HEK293 (cell line): ENCODE measurements at regions not wholly inside any gene's neighbourhood (a gene's known extent, or its start where the extent isn't known, plus 50 kb on each side); places are given as distances from the start of the nearest gene placed in this dataset.

Experiments
- CTCF ChIP-seq: fragments of 450-650 bp; formaldehyde crosslinking; IDR thresholded peaks from 2 replicates; pipeline ENCODE4 v1.5.1; 2016; ENCODE audit warnings: missing biosample characterization, missing genetic modification characterization
- HOXA7 ChIP-seq: sonication (generic); formaldehyde crosslinking; IDR thresholded peaks from 2 replicates; pipeline ENCODE4 v1.8.1; 2022; ENCODE audit warnings: missing genetic modification reagents, borderline replicate concordance
- KLF16 ChIP-seq: fragments of 450-650 bp; formaldehyde crosslinking; IDR thresholded peaks from 2 replicates; pipeline ENCODE4 v1.5.1; 2017; ENCODE audit warnings: missing biosample characterization, missing genetic modification characterization
- YY1 ChIP-seq: fragments of 450-650 bp; formaldehyde crosslinking; IDR thresholded peaks from 2 replicates; pipeline ENCODE4 v1.5.1; 2018; ENCODE audit warnings: missing biosample characterization, missing genetic modification characterization
- ZBTB21 ChIP-seq: fragments of 450-650 bp; formaldehyde crosslinking; IDR thresholded peaks from 2 replicates; pipeline ENCODE4 v1.5.1; 2017; ENCODE audit warnings: missing biosample characterization, missing genetic modification characterization
- ZBTB8A ChIP-seq: fragments of 450-650 bp; formaldehyde crosslinking; IDR thresholded peaks from 2 replicates; pipeline ENCODE4 v1.5.1; 2016; ENCODE audit warnings: missing biosample characterization, missing genetic modification characterization
- ZFP41 ChIP-seq: fragments of 450-650 bp; formaldehyde crosslinking; IDR thresholded peaks from 2 replicates; pipeline ENCODE4 v1.5.1; 2016; ENCODE audit warnings: missing biosample characterization, missing genetic modification characterization, borderline replicate concordance
- ZNF624 ChIP-seq: fragments of 450-650 bp; formaldehyde crosslinking; IDR thresholded peaks from 2 replicates; pipeline ENCODE4 v1.5.1; 2017; ENCODE audit warnings: missing biosample characterization, missing genetic modification characterization
- TF ChIP-seq, protein P1 (sequence below): sonication (generic); formaldehyde crosslinking; IDR thresholded peaks from 2 replicates; pipeline ENCODE4 v1.8.1; 2022; ENCODE audit warnings: mild to moderate bottlenecking, moderate library complexity, missing genetic modification reagents

DNA sequence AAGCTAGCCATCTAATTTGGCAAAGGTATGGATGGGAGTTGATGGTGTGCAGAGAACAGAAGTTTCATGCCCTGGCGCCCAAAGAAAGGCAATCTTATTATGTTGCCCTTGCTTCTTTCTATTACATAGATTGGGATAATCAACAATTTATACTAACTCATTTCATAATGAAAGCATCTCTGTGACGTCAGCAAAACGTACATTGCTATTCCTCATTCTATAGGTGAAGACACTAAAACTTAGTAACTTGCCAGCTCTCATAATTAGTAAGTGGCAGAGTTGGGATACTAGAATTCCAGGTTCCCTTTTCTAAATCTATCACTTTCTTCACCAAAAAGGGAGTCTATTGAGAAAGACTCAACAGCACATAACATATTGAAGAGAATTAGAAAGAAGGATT is 374.8 kb downstream of the NR2F1-AS1 start:
- TF ChIP-seq HOXA7 (no peak), ZFP41 (no peak), YY1 (tag by site-specific recombination) (no peak), CTCF (no peak), ZBTB8A (no peak), ZBTB21 (tag by site-specific recombination) (no peak), ZNF624 (no peak), KLF16 (tag by site-specific recombination) (no peak)
- TF ChIP-seq, protein P1, sequence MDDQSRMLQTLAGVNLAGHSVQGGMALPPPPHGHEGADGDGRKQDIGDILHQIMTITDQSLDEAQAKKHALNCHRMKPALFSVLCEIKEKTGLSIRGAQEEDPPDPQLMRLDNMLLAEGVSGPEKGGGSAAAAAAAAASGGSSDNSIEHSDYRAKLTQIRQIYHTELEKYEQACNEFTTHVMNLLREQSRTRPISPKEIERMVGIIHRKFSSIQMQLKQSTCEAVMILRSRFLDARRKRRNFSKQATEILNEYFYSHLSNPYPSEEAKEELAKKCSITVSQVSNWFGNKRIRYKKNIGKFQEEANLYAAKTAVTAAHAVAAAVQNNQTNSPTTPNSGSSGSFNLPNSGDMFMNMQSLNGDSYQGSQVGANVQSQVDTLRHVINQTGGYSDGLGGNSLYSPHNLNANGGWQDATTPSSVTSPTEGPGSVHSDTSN: no peak
